ENCODE measurements at regions not wholly inside any gene's neighbourhood (a gene's known extent, or its start where the extent isn't known, plus 50 kb on each side); places are given as distances from the start of the nearest gene placed in this dataset.

DNA sequence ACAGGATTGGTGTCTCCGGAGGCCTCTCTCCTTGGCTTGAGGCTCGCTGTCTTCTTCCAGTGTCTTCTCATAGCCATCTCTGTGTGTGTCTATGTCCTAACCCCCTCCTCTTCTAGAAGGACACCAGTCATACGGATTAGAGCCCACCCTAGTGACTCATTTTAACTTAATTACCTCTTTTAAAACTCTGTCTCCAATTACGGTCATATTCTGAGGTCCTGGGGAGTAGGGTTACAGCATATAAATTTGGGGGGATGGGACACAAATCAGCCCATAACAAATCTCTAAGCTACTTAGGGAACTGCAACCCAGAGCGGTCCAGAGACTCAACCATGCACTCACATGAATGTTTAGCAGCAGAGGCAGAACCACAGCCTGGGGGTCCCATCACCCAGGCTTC lies 56.1 kb upstream of the SASH1 start:
- peaks cover 4% of the 10 kb centered on the region; the same call in 1 of the 2 replicates for H3K9me1 ChIP-seq (ENCODE audit: insufficient read depth, low read length)
- POLR2A ChIA-PET (ENCODE audit: unreplicated experiment), result no interaction called here
- H3K9ac ChIP-seq (ENCODE audit: low read depth, low read length), result no peak overlapping the region
- no peak overlapping the region for H2BK15ac ChIP-seq (ENCODE audit: low read depth, low read length)
- H3K4me3 ChIP-seq (ENCODE audit: insufficient read depth, low read depth, low read length), result no peak overlapping the region
- H3K56ac ChIP-seq (ENCODE audit: extremely low read depth, insufficient read depth, low read length), result no peak overlapping the region
- intact Hi-C loops (cut with micrococcal nuclease), result no loop called here
- peak overlapping the region; percentile 27; the same call in 1 of the 2 replicates for H2AK5ac ChIP-seq (ENCODE audit: low read depth, low read length)
- no peak for DNase-seq
- H3K27ac ChIP-seq (ENCODE audit: insufficient read depth, low read length), result no peak overlapping the region
- H3K18ac ChIP-seq (ENCODE audit: low read depth, low read length), result no peak overlapping the region
- dilution Hi-C loops (cut with HindIII; ENCODE audit: low sequenced_read_pairs, unreplicated experiment), result no loop called here
- in situ Hi-C loops (cut with MboI; ENCODE audit: low sequenced_read_pairs), result no loop called here
- TF ChIP-seq MXI1 (IDR thresholded peaks at IDR 0.05; ENCODE audit: borderline replicate concordance, low read depth, low read length) (no peak), POLR2A (IDR thresholded peaks at IDR 0.05; ENCODE audit: low read depth, low read length) (no peak), RFX5 (IDR thresholded peaks at IDR 0.05; ENCODE audit: low read depth, low read length) (no peak), RAD21 (IDR thresholded peaks at IDR 0.05; ENCODE audit: low read length) (no peak), MAFK (IDR thresholded peaks at IDR 0.05; ENCODE audit: low read depth, low read length) (no peak), BHLHE40 (IDR thresholded peaks at IDR 0.05; ENCODE audit: low read depth, low read length) (no peak), CHD1 (IDR thresholded peaks at IDR 0.05; ENCODE audit: low read depth, low read length) (no peak), FOS (IDR thresholded peaks at IDR 0.05; ENCODE audit: low read depth, low read length) (no peak), SMC3 (IDR thresholded peaks at IDR 0.05; ENCODE audit: low read depth, low read length) (no peak)
- TF ChIP-seq, protein P1, sequence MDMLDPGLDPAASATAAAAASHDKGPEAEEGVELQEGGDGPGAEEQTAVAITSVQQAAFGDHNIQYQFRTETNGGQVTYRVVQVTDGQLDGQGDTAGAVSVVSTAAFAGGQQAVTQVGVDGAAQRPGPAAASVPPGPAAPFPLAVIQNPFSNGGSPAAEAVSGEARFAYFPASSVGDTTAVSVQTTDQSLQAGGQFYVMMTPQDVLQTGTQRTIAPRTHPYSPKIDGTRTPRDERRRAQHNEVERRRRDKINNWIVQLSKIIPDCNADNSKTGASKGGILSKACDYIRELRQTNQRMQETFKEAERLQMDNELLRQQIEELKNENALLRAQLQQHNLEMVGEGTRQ (IDR thresholded peaks at IDR 0.05; ENCODE audit: low read depth, low read length), result no peak
- H3K36me3 ChIP-seq (ENCODE audit: control insufficient read depth, insufficient read depth, low read length), result no peaks in the 10 kb centered on the region
- 100% methylated on average over 1 of the region's 5 CpGs; no CpG with 5 or more reads in 1 of the 2 experiments for WGBS, 2 experiments (ENCODE audit: extremely low coverage in 2 of 2, insufficient read length in 1 of 2)
- no peak overlapping the region for H4K8ac ChIP-seq (ENCODE audit: low read depth in 2 of 2, low read length in 2 of 2)
- H2BK20ac ChIP-seq (ENCODE audit: low read depth, low read length), result no peak overlapping the region
- no peak overlapping the region for H2AK9ac ChIP-seq (replicated peaks; ENCODE audit: low read depth, low read length, poor library complexity)
- no peaks in the 10 kb centered on the region for H3K27me3 ChIP-seq (ENCODE audit: control insufficient read depth, insufficient read depth, low read length)
- no peak overlapping the region for H2BK120ac ChIP-seq (ENCODE audit: low read depth, low read length)
- H4K91ac ChIP-seq (ENCODE audit: insufficient read depth, low read depth, low read length), result no peak overlapping the region
- CTCF ChIA-PET, result no interaction called here
- peaks cover 0 to 35% of the 10 kb centered on the region in 2 experiments for H3K79me1 ChIP-seq (ENCODE audit: low read depth in 1 of 2, low read length in 2 of 2)
- H4K5ac ChIP-seq (ENCODE audit: low read depth, low read length), result no peak overlapping the region
- BruUV-seq (replicated peaks), result no TSS peak
- H3K4ac ChIP-seq (ENCODE audit: low read depth, low read length), result no peak overlapping the region
- H3K23ac ChIP-seq (ENCODE audit: low read depth, low read length), result no peak overlapping the region
- H2AFZ ChIP-seq (replicated peaks; ENCODE audit: low read length, poor library complexity), result no peak overlapping the region
- no peak overlapping the region for H2BK5ac ChIP-seq (ENCODE audit: low read depth, low read length, poor library complexity, severe bottlenecking)
- no peaks in the 10 kb centered on the region for H4K20me1 ChIP-seq (ENCODE audit: insufficient read depth, low read length)
- no peaks in the 10 kb centered on the region for H3K9me3 ChIP-seq (ENCODE audit: control insufficient read depth, insufficient read depth, low read length)
- H3K14ac ChIP-seq (replicated peaks; ENCODE audit: low read depth, low read length), result no peak overlapping the region
- no peak for ATAC-seq (ENCODE audit: low read depth)
- H3K4me2 ChIP-seq (ENCODE audit: low read depth, low read length), result no peak overlapping the region
- peaks cover 4% of the 10 kb centered on the region; the same call in 1 of the 2 replicates for H3K4me1 ChIP-seq (ENCODE audit: control insufficient read depth, insufficient read depth, low read length)

All from IMR-90 (cell line).